ENCODE measurements at regions not wholly inside any gene's neighbourhood (a gene's known extent, or its start where the extent isn't known, plus 50 kb on each side); places are given as distances from the start of the nearest gene placed in this dataset.

DNA sequence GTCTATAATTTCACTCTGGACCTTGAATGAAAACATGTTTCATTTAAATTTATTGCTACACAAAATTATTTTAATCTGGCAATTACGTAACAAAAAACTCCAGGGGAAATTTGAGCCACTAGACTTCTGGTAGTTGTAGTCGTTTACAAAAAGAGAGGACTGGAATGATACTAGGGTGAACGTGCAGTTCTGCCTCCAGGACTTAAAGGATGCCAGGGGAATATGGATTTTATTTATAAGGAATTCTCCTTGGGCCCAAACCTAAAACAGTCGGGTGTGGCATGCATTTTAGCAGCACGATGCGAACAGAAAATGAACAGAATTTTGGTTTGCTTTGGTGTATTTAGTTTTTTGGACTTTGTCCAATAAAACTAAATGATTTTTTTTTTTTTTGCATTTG lies 76.9 kb downstream of the PRL start:
- DNase-seq (ENCODE audit: low read depth in 4 of 4, low spot score in 3 of 4), result no peak

DNA sequence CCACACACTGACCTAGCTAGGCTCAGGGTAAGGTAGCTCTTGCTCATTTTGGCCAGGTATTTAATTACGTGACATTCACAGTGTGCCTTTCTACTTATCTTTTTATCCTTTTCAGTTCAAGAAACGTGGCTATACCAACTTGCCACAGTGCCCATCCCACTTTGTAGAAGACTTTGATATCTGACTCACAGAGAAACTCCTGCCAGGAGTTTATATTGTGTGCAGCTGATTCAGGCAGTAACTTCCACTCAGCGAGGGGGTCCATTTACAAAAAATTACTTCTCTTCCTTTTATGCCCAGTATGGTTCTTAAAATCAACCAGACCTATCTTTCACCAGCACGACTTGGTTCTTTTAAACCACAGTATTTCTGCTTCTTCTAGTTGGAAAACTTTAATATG lies 75.6 kb downstream of the PRL start:
- no peak for DNase-seq (ENCODE audit: low read depth in 4 of 4, low spot score in 3 of 4)

DNA sequence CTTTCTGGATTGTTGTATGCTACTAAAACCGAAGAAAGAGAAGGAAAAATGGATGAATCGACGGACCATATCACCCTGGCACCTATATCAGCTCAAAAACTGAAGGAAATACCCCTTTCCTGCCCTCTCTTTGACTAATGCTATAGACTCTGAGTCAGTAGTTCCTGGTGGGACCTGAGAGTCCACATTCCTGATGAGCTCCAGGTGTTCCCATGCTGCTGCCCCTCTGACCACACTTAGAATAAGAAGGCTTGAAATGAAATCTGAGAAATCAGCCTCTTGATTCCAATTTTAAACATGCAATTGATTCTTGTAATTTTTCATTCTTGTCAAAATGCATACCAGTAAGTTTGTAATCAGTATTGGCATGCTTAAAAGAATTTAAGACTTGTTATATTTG lies 75.2 kb downstream of the PRL start:
- peak in 1 of 4 donors; percentile 24 for DNase-seq (ENCODE audit: low read depth in 4 of 4, low spot score in 3 of 4)

DNA sequence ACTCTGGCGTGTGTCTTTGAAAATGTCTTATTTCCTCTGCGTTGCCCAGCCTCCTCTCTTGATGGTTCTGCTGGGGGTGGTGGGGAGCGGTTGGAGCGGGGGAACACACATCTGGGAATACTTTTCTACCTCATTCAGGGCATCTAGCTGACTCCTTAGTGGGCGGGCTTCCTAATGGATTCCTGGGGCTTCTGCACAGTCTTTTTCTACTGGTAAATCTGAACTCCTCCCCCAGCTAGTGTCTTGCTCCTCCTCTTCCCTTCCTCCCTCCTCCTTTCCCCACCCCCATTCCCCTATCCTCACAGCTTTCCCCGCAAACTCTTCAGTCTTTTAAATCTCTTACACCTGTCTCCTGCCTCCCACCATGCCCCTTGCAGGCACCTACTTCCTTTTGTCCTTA lies 74.4 kb downstream of the PRL start:
- no peak for DNase-seq (ENCODE audit: low read depth in 4 of 4, low spot score in 3 of 4)

DNA sequence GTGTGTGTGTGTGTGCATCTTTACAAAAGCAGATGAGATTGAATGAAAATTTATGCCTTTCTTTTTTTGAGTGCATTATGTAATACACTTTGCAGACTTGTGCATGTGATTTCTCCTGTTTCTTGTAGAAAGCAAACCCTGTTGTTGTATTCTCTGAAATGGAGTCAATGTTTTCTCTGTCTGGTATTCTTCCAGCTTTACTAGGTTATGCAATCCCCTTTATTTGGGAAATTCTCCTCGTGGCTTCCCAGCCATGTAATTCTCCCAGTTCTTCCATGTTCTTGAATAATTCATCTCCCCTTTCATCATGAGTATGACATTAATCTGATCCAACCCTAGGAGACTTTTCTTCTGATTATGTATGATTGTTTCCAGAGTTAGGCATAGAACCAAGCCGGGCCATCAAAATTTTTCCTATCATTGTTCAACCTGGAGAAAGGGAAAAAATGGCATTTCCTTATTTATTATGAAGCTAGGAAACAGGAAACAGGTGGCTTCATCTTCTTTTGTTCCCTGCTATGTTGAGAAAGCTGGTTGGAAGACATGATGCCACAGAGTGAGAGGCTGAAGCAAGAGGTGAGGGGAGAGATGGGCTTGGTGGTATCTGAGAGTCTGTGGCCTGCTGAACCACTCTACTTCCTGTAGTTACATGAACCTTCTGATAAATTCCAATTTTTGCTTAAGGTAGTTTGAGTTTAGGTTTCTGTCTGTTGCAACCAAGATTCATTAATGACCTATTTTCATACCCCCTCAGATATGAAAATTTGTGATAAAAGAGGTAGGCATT lies 68.8 kb downstream of the PRL start:
- DNase-seq (ENCODE audit: low read depth in 4 of 4, low spot score in 3 of 4), result no peak

DNA sequence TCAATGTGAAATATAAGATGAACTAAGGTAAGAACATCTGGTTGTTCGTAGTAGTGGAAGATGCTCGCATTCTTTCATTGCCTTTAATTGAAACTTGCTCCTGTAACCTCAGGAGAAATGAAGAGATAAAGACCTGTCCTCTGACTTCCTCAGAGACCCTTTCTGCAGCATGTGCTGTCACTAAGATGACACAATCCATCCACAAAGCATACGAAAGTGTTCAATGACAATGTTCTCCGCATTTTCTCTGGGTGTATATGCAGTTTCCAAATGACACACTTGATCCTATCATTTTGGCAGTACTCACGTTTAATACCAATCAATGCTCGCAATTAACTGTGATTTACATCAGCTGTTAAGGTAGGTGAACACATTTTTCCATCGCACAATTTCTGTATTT lies 65.8 kb downstream of the PRL start:
- no peak for DNase-seq (ENCODE audit: low read depth in 4 of 4, low spot score in 3 of 4)

DNA sequence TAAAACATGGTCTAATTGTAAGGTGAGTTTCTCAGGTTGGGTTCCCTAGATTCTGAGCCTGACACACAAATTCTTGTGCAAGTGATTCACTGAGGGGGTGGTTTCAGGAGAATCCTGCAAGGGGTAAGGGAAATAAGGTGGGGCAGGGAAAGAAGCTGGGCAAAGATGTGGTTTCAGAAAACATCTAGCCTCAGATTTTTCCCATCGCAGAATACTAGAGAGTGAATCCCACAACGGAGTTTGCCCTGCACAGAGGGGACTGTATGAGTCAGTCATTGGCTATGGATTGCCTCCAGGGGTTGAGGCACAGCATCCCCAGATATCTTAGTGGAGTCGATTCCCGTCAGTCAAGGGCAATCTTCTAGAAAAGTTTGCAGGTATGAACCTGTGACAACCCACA lies 65.2 kb downstream of the PRL start:
- no peak for DNase-seq (ENCODE audit: low read depth in 4 of 4, low spot score in 3 of 4)

DNA sequence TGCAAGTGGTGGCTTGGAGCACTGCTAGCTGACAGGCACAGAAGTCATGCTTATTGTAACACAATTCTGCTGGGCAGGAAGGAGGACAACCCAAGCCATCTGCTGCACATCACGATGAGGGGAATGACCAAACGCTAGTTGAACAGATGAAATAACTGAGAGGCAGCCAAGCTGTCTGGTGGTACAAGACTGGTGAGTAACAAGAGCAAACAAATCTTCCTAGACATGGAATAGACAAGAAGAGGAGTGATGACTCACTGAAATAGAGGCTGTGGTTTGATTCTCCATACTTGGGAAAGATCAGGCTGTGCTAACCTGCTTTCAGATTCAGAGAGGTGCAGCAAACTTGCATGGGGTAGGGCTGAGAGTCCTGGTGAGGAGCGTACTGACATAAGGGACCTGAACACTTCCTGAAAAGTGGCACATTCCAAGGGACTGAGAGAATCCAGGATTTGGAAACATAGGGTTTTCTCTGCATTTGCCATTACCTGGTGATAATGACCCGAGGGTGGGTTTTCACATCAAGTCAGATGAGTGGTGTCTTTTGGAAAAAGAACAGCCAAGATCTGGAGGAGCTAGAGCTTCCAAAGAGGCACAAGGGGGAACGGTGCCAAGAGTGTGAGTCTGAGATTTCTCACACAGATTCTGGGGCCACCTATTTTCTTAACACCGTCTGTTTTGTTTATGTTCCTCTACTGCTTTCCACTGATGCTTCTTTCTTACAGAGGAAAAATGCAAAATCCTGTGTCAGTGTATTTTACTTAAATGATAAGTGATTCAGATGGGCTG lies 60.0 kb downstream of the PRL start:
- DNase-seq (ENCODE audit: low read depth in 4 of 4, low spot score in 3 of 4), result no peak

Data from right renal pelvis (tissue), 4 donors.